ENCODE measurements at regions not wholly inside any gene's neighbourhood (a gene's known extent, or its start where the extent isn't known, plus 50 kb on each side); places are given as distances from the start of the nearest gene placed in this dataset. TPM values are rescaled to one million over a fixed set of nuclear protein-coding genes. Genes with fewer than 3 reads are reported as not detected.

Small RNA genes lying in the stretch of these regions (small RNA-seq; reads per million reads assigned to genes)
- gene HIGD1AP3 (ENCODE audit: low replicate concordance): not detected
- gene SUMO2P6 (ENCODE audit: low replicate concordance): not detected
